IPS-18c (cell line): ENCODE measurements at regions not wholly inside any gene's neighbourhood (a gene's known extent, or its start where the extent isn't known, plus 50 kb on each side); places are given as distances from the start of the nearest gene placed in this dataset.

Experiments used
- H3K4me3 ChIP-seq: 2 replicates; pipeline ENCODE4 v1.7.0; 2013; ENCODE audit warnings: low read depth, mild to moderate bottlenecking, low read length, moderate library complexity; ENCODE audit not compliant: insufficient read depth
- H3K9me3 ChIP-seq: one replicate; pipeline ENCODE4 v1.6.1; 2013; ENCODE audit warnings: mild to moderate bottlenecking, low read length, moderate library complexity; ENCODE audit not compliant: control insufficient read depth, insufficient read depth

GRCh38 chr5:32506201-32506661 lies 61.7 kb upstream of the ZFR start:
- H3K9me3 ChIP-seq: no peaks in the 10 kb centered on the region
- no peak overlapping the region for H3K4me3 ChIP-seq

GRCh38 chr5:32505756-32506155 lies 61.2 kb upstream of the ZFR start:
- H3K9me3 ChIP-seq: no peaks in the 10 kb centered on the region
- no peak overlapping the region; the same call in 1 of the 2 replicates for H3K4me3 ChIP-seq

- Histone ChIP-seq H3K4me3 (no peak overlapping the region), H3K9me3 (no peaks in the 10 kb centered on the region)
These were observed 60.6 kb upstream of the ZFR start for GRCh38 chr5:32504989-32505596.

- no peak overlapping the region for H3K4me3 ChIP-seq
- H3K9me3 ChIP-seq: peaks cover 2% of the 10 kb centered on the region
These were observed 59.9 kb upstream of the ZFR start for GRCh38 chr5:32504329-32504988.

- Histone ChIP-seq H3K9me3 (peaks cover 2% of the 10 kb centered on the region), H3K4me3 (no peak overlapping the region; the same call in 1 of the 2 replicates)
These were observed 58.7 kb upstream of the ZFR start for GRCh38 chr5:32503261-32503660.

- peak overlapping the region; percentile 24 for H3K4me3 ChIP-seq
- peaks cover 2% of the 10 kb centered on the region for H3K9me3 ChIP-seq
These were observed 56.8 kb upstream of the ZFR start for GRCh38 chr5:32501071-32502002.

- Histone ChIP-seq H3K9me3 (peaks cover 2% of the 10 kb centered on the region), H3K4me3 (peak overlapping the region; percentile 15; the same call in 1 of the 2 replicates)
These were observed 55.6 kb upstream of the ZFR start for GRCh38 chr5:32500181-32500580.

GRCh38 chr5:32499261-32499660 lies 54.7 kb upstream of the ZFR start:
- Histone ChIP-seq H3K9me3 (peaks cover 2% of the 10 kb centered on the region), H3K4me3 (no peak overlapping the region)

GRCh38 chr5:32498484-32498883 lies 53.9 kb upstream of the ZFR start:
- Histone ChIP-seq H3K9me3 (peaks cover 2% of the 10 kb centered on the region), H3K4me3 (no peak overlapping the region)

GRCh38 chr5:32496104-32496503 lies 51.6 kb upstream of the ZFR start:
- Histone ChIP-seq H3K9me3 (peaks cover 2% of the 10 kb centered on the region), H3K4me3 (no peak overlapping the region)

- H3K9me3 ChIP-seq: peaks cover 2% of the 10 kb centered on the region
- H3K4me3 ChIP-seq: no peak overlapping the region
These were observed 50.3 kb upstream of the ZFR start for GRCh38 chr5:32494827-32495226.
